ENCODE measurements at regions not wholly inside any gene's neighbourhood (a gene's known extent, or its start where the extent isn't known, plus 50 kb on each side); places are given as distances from the start of the nearest gene placed in this dataset.
"Not testable (repeated sequence)": the region's sequence is repeated elsewhere in the genome, so short reads cannot be mapped to it uniquely, and the experiment has no call there.

GRCh38 chr4:40693946-40694345 lies 55.8 kb upstream of the NSUN7 start:
- in situ Hi-C loops (cut with MboI), result no loop called here
- Histone ChIP-seq H3K4me2 (ENCODE audit: unreplicated experiment) (no peak overlapping the region), H3K27me3 (replicated peaks; ENCODE audit: insufficient read depth) (peaks cover 5% of the 10 kb centered on the region; the same call in 1 of the 2 replicates), H3K4me3 (no peak overlapping the region), H2AFZ (no peak overlapping the region), H3K27ac (no peak overlapping the region), H3K9me3 (ENCODE audit: low read depth) (no peaks in the 10 kb centered on the region), H3K9ac (no peak overlapping the region), H4K20me1 (ENCODE audit: insufficient read depth) (no peaks in the 10 kb centered on the region), H3K36me3 (ENCODE audit: low read depth) (no peaks in the 10 kb centered on the region), H3F3A (ENCODE audit: insufficient read depth) (no peaks in the 10 kb centered on the region), H3K79me2 (ENCODE audit: insufficient read depth) (no peaks in the 10 kb centered on the region), H3K9me2 (ENCODE audit: insufficient read depth) (no peaks in the 10 kb centered on the region), H3K4me1 (ENCODE audit: insufficient read depth) (no peaks in the 10 kb centered on the region)
- TF ChIP-seq EZH2phosphoT487 (IDR thresholded peaks at IDR 0.05; ENCODE audit: insufficient read depth, low read depth) (no peak), EZH2 (IDR thresholded peaks at IDR 0.05; ENCODE audit: insufficient read depth, poor library complexity, severe bottlenecking) (no peak)
- DNase-seq, result no peak
- 4 to 7% methylated on average over 1 of the region's 1 CpG for WGBS, 2 experiments (ENCODE audit: low coverage in 1 of 2, low lambda C conversion rate in 2 of 2, missing lambda C conversion rate in 2 of 2)

GRCh38 chr4:40697476-40697875 lies 52.3 kb upstream of the NSUN7 start:
- H3K4me1 ChIP-seq (ENCODE audit: insufficient read depth); H3K27ac ChIP-seq; H3F3A ChIP-seq (ENCODE audit: insufficient read depth); H3K27me3 ChIP-seq (replicated peaks; ENCODE audit: insufficient read depth); H3K9me2 ChIP-seq (ENCODE audit: insufficient read depth); DNase-seq; H3K4me3 ChIP-seq; H2AFZ ChIP-seq; H3K9me3 ChIP-seq (ENCODE audit: low read depth); H3K9ac ChIP-seq; in situ Hi-C loops (cut with MboI); H3K4me2 ChIP-seq (ENCODE audit: unreplicated experiment); H3K79me2 ChIP-seq (ENCODE audit: insufficient read depth); H3K36me3 ChIP-seq (ENCODE audit: low read depth); H4K20me1 ChIP-seq (ENCODE audit: insufficient read depth): not testable (repeated sequence)
- 88 to 90% methylated on average over 6 of the region's 6 CpGs for WGBS, 2 experiments (ENCODE audit: low coverage in 1 of 2, low lambda C conversion rate in 2 of 2, missing lambda C conversion rate in 2 of 2)

- 24 to 31% methylated on average over 1 of the region's 1 CpG for WGBS, 2 experiments (ENCODE audit: low coverage in 1 of 2, low lambda C conversion rate in 2 of 2, missing lambda C conversion rate in 2 of 2)
- DNase-seq, result no peak
- no peaks in the 10 kb centered on the region for H4K20me1 ChIP-seq (ENCODE audit: insufficient read depth)
- no peak overlapping the region for H3K9ac ChIP-seq
- 0 out of 2 replicates have a peak, but pooled peaks cover 6% of the 10 kb centered on the region for H3K4me1 ChIP-seq (ENCODE audit: insufficient read depth)
- no peak overlapping the region for H2AFZ ChIP-seq
- no peaks in the 10 kb centered on the region for H3F3A ChIP-seq (ENCODE audit: insufficient read depth)
- no peaks in the 10 kb centered on the region for H3K79me2 ChIP-seq (ENCODE audit: insufficient read depth)
- no peaks in the 10 kb centered on the region for H3K9me3 ChIP-seq (ENCODE audit: low read depth)
- H3K36me3 ChIP-seq (ENCODE audit: low read depth), result no peaks in the 10 kb centered on the region
- no peak overlapping the region for H3K4me2 ChIP-seq (ENCODE audit: unreplicated experiment)
- no peak for TF ChIP-seq EZH2phosphoT487 (IDR thresholded peaks at IDR 0.05; ENCODE audit: insufficient read depth, low read depth)
- no peak for TF ChIP-seq EZH2 (IDR thresholded peaks at IDR 0.05; ENCODE audit: insufficient read depth, poor library complexity, severe bottlenecking)
- H3K4me3 ChIP-seq, result no peak overlapping the region
- in situ Hi-C loops (cut with MboI), result no loop called here
- no peaks in the 10 kb centered on the region for H3K27me3 ChIP-seq (replicated peaks; ENCODE audit: insufficient read depth)
- no peaks in the 10 kb centered on the region for H3K9me2 ChIP-seq (ENCODE audit: insufficient read depth)
- no peak overlapping the region for H3K27ac ChIP-seq
Measured at GRCh38 chr4:40698733-40699132, 51.0 kb upstream of the NSUN7 start.

- Histone ChIP-seq H3K9me2 (ENCODE audit: insufficient read depth) (no peaks in the 10 kb centered on the region), H3K36me3 (ENCODE audit: low read depth) (no peaks in the 10 kb centered on the region), H3K9me3 (ENCODE audit: low read depth) (no peaks in the 10 kb centered on the region), H2AFZ (no peak overlapping the region), H4K20me1 (ENCODE audit: insufficient read depth) (no peaks in the 10 kb centered on the region), H3K79me2 (ENCODE audit: insufficient read depth) (no peaks in the 10 kb centered on the region), H3K4me2 (ENCODE audit: unreplicated experiment) (no peak overlapping the region), H3K4me1 (ENCODE audit: insufficient read depth) (0 out of 2 replicates have a peak, but pooled peaks cover 6% of the 10 kb centered on the region), H3K27me3 (replicated peaks; ENCODE audit: insufficient read depth) (no peaks in the 10 kb centered on the region), H3K9ac (no peak overlapping the region), H3K27ac (no peak overlapping the region), H3K4me3 (no peak overlapping the region), H3F3A (ENCODE audit: insufficient read depth) (no peaks in the 10 kb centered on the region)
- DNase-seq, result peak; percentile 64
- TF ChIP-seq EZH2 (IDR thresholded peaks at IDR 0.05; ENCODE audit: insufficient read depth, poor library complexity, severe bottlenecking), result no peak
- no peak for TF ChIP-seq EZH2phosphoT487 (IDR thresholded peaks at IDR 0.05; ENCODE audit: insufficient read depth, low read depth)
- WGBS, 2 experiments (ENCODE audit: low coverage in 1 of 2, low lambda C conversion rate in 2 of 2, missing lambda C conversion rate in 2 of 2), result 81% methylated on average over 5 of the region's 5 CpGs
- in situ Hi-C loops (cut with MboI), result loop anchor here (25.0 kb wide), 1 partner anchor 537 kb away; no protein-coding TSS in a partner anchor
Measured at GRCh38 chr4:40699648-40700047, 50.1 kb upstream of the NSUN7 start.
